ENCODE measurements at regions not wholly inside any gene's neighbourhood (a gene's known extent, or its start where the extent isn't known, plus 50 kb on each side); places are given as distances from the start of the nearest gene placed in this dataset.

- TF ChIP-seq CTCF (IDR thresholded peaks at IDR 0.05) (no peak), POLR2AphosphoS5 (IDR thresholded peaks at IDR 0.05) (no peak), POLR2A (IDR thresholded peaks at IDR 0.05) (no peak), EP300 (IDR thresholded peaks at IDR 0.05) (no peak)
Measured at GRCh38 chr2:16387461-16387984, 278.1 kb downstream of the CYRIA start.

All from sigmoid colon (tissue), 4 donors.